IMR-90 (cell line): ENCODE measurements at regions not wholly inside any gene's neighbourhood (a gene's known extent, or its start where the extent isn't known, plus 50 kb on each side); places are given as distances from the start of the nearest gene placed in this dataset.

ENCODE experiments used
- ATAC-seq: fragments of 200-7000 bp; cut with Tn5 transposase; 2 replicates; pipeline ENCODE4 v1.9.1; 2020; ENCODE audit warnings: low read depth, mild to moderate bottlenecking, moderate library complexity
- BruUV-seq: library from RNA; stranded (reverse); fragments of 400-500 nt; replicated peaks from 2 replicates; lab custom pipeline; 2021; lab: Mats Ljungman, UMichigan
- CTCF ChIA-PET: fragments of 300-600 bp; formaldehyde crosslinking; extraction: SDS; loops from one replicate; lab custom pipeline; 2021; ENCODE audit warnings: antibody characterized with exemption; lab: Yijun Ruan, JAX
- POLR2A ChIA-PET: fragments of 300-600 bp; sonication (Branson Sonifier 250); formaldehyde crosslinking; loops from one replicate; lab custom pipeline; 2022; ENCODE audit warnings: antibody characterized with exemption; ENCODE audit not compliant: unreplicated experiment; lab: Charles Lee
- DNase-seq: peaks from one replicate; pipeline ENCODE4 v3.0.0; 2013
- H2AFZ ChIP-seq: replicated peaks from 2 replicates; pipeline ENCODE3; 2013; ENCODE audit warnings: low read length, mild to moderate bottlenecking; ENCODE audit not compliant: poor library complexity
- H2AK5ac ChIP-seq: 2 replicates; pipeline ENCODE4 v1.6.1; 2013; ENCODE audit warnings: low read depth, low read length, inconsistent platforms
- H2AK9ac ChIP-seq: replicated peaks from 2 replicates; pipeline ENCODE3; 2013; ENCODE audit warnings: mild to moderate bottlenecking, low read depth, low read length, moderate library complexity; ENCODE audit not compliant: poor library complexity
- H2BK120ac ChIP-seq: 2 replicates; pipeline ENCODE4 v1.6.1; 2013; ENCODE audit warnings: low read depth, low read length, inconsistent platforms
- H2BK15ac ChIP-seq: 3 replicates; pipeline ENCODE4 v1.6.1; 2013; ENCODE audit warnings: low read depth, low read length, inconsistent platforms
- H2BK20ac ChIP-seq: 2 replicates; pipeline ENCODE4 v1.6.1; 2013; ENCODE audit warnings: low read depth, mild to moderate bottlenecking, inconsistent platforms, low read length, moderate library complexity
- H2BK5ac ChIP-seq: 2 replicates; pipeline ENCODE4 v1.6.1; 2013; ENCODE audit warnings: mild to moderate bottlenecking, low read depth, low read length, inconsistent platforms; ENCODE audit not compliant: poor library complexity, severe bottlenecking
- H3K14ac ChIP-seq: replicated peaks from 2 replicates; pipeline ENCODE4 v1.6.1; 2013; ENCODE audit warnings: low read depth, low read length, inconsistent platforms
- H3K18ac ChIP-seq: 2 replicates; pipeline ENCODE4 v1.6.1; 2013; ENCODE audit warnings: low read depth, low read length, control low read depth
- H3K23ac ChIP-seq: 2 replicates; pipeline ENCODE4 v1.6.1; 2013; ENCODE audit warnings: low read depth, low read length, inconsistent platforms
- H3K27ac ChIP-seq: 2 replicates; pipeline ENCODE4 v1.5.1; 2013; ENCODE audit warnings: mild to moderate bottlenecking, control low read depth, low read length; ENCODE audit not compliant: insufficient read depth
- H3K27me3 ChIP-seq: 2 replicates; pipeline ENCODE4 v1.6.1; 2013; ENCODE audit warnings: low read length; ENCODE audit not compliant: control insufficient read depth, insufficient read depth
- H3K36me3 ChIP-seq: 2 replicates; pipeline ENCODE4 v1.6.1; 2013; ENCODE audit warnings: low read length, mixed read lengths; ENCODE audit not compliant: control insufficient read depth, insufficient read depth
- H3K4ac ChIP-seq: 2 replicates; pipeline ENCODE4 v1.6.1; 2013; ENCODE audit warnings: low read depth, low read length, inconsistent platforms
- H3K4me1 ChIP-seq: 2 replicates; pipeline ENCODE4 v1.6.1; 2013; ENCODE audit warnings: low read length, mixed read lengths; ENCODE audit not compliant: control insufficient read depth, insufficient read depth
- H3K4me2 ChIP-seq: 2 replicates; pipeline ENCODE4 v1.6.1; 2013; ENCODE audit warnings: low read depth, mild to moderate bottlenecking, control low read depth, low read length, moderate library complexity
- H3K4me3 ChIP-seq: 2 replicates; pipeline ENCODE4 v1.5.1; 2013; ENCODE audit warnings: low read depth, mild to moderate bottlenecking, control low read depth, low read length, moderate library complexity; ENCODE audit not compliant: insufficient read depth
- H3K56ac ChIP-seq: 2 replicates; pipeline ENCODE4 v1.6.1; 2013; ENCODE audit warnings: low read length, inconsistent platforms; ENCODE audit not compliant: insufficient read depth; ENCODE audit errors: extremely low read depth
- H3K79me1 ChIP-seq, 2 experiments: 2 replicates each; pipeline ENCODE4 v1.6.1; 2013; ENCODE audit warnings: low read length in 2 of 2, inconsistent platforms in 1 of 2, low read depth in 1 of 2
- H3K9ac ChIP-seq: 2 replicates; pipeline ENCODE4 v1.6.1; 2013; ENCODE audit warnings: low read depth, low read length, control low read depth
- H3K9me1 ChIP-seq: 2 replicates; pipeline ENCODE4 v1.6.1; 2013; ENCODE audit warnings: low read length, inconsistent platforms; ENCODE audit not compliant: insufficient read depth
- H3K9me3 ChIP-seq: 2 replicates; pipeline ENCODE4 v1.6.1; 2013; ENCODE audit warnings: low read length; ENCODE audit not compliant: control insufficient read depth, insufficient read depth
- H4K20me1 ChIP-seq: 2 replicates; pipeline ENCODE4 v1.6.1; 2013; ENCODE audit warnings: low read length, inconsistent platforms; ENCODE audit not compliant: insufficient read depth
- H4K5ac ChIP-seq: 2 replicates; pipeline ENCODE4 v1.6.1; 2013; ENCODE audit warnings: mild to moderate bottlenecking, low read depth, low read length, control low read depth
- H4K8ac ChIP-seq, 2 experiments: 2 replicates each; pipeline ENCODE4 v1.6.1; 2013; ENCODE audit warnings: low read depth in 2 of 2, low read length in 2 of 2, control low read depth in 1 of 2, inconsistent platforms in 1 of 2
- H4K91ac ChIP-seq: 2 replicates; pipeline ENCODE4 v1.6.1; 2013; ENCODE audit warnings: low read depth, low read length, inconsistent platforms; ENCODE audit not compliant: insufficient read depth
- CHD1 ChIP-seq: IDR thresholded peaks from 2 replicates; pipeline ENCODE4 v1.6.1; 2012; ENCODE audit warnings: low read depth, low read length, improper control_type of control experiment
- POLR2A ChIP-seq: IDR thresholded peaks from 2 replicates; pipeline ENCODE4 v1.6.1; 2012; ENCODE audit warnings: mild to moderate bottlenecking, low read depth, low read length
- SMC3 ChIP-seq: fragments of 150-350 bp; IDR thresholded peaks from 2 replicates; pipeline ENCODE4 v1.6.1; 2016; ENCODE audit warnings: low read depth, mild to moderate bottlenecking, antibody characterized with exemption, low read length, moderate library complexity
- WGBS, 2 experiments: methylation state at CpG; one replicate each; pipeline versions ENCODE4 v1.1.5 to v1.1.7; 2013; ENCODE audit warnings: missing lambda C conversion rate in 2 of 2; ENCODE audit not compliant: insufficient read length in 1 of 2; ENCODE audit errors: extremely low coverage in 2 of 2; 5-methylcytosine and 5-hydroxymethylcytosine counted together
- dilution Hi-C: fragments of 300-500 bp; cut with HindIII; formaldehyde crosslinking; loops from one replicate; pipeline ENCODE4 v1.14.3; 2018; ENCODE audit warnings: low sequenced_read_pairs; ENCODE audit not compliant: unreplicated experiment
- in situ Hi-C: fragments of 300-500 bp; cut with MboI; formaldehyde crosslinking; loops from 3 replicates; pipeline ENCODE4 v1.14.3; 2019; ENCODE audit warnings: low sequenced_read_pairs, inconsistent platforms, mixed read lengths
- intact Hi-C: fragments of 100-400 bp; cut with micrococcal nuclease; formaldehyde crosslinking; loops from 2 replicates; pipeline ENCODE4 v1.10.0; 2022
- TF ChIP-seq, protein P1 (sequence below): fragments of 150-350 bp; IDR thresholded peaks from 2 replicates; pipeline ENCODE4 v1.6.1; 2016; ENCODE audit warnings: low read depth, mild to moderate bottlenecking, low read length, moderate library complexity, borderline replicate concordance

DNA sequence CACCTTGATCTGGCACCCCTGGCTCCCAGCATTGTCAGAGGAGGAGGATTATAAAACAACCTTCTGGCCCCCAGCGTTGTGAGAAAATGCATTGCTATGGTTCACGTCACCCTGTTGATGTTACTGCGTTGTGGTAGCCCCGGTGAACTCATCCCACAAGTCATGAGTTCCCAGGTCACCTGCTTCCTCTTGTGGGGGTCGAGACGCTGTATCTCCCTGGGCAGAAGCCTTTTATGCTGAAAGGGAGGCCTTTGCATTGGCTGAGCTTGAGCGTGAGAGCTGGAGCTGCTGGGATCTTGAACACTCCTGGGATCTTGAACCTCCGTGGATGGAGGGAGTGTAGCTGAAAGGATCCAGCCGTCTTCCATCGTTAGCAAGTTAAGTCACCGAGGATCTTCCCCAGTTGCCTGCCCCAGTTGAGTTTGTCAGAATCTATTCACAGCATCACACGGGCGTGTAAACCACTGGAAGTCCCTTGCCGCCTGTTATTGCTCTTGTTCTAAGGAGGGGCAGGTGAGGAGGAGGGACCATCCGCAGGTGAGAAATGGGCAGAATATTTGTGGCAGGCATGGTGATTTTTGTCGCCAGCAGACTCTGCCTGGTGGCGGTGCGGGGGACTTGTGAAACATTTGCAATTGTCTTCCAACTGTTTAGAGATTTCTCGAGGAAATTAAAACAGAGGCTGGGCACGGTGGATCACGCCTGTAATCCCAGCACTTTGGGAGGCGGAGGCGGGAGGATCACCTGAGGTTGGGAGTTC lies 299.9 kb downstream of the ASMT start:
- no peak overlapping the region for H4K5ac ChIP-seq
- H3K36me3 ChIP-seq, result no peaks in the 10 kb centered on the region
- H2BK5ac ChIP-seq, result no peak overlapping the region
- no peak overlapping the region for H2AK9ac ChIP-seq
- no peak overlapping the region for H3K9ac ChIP-seq
- dilution Hi-C loops, result no loop called here
- no peak overlapping the region for H3K18ac ChIP-seq
- H3K4ac ChIP-seq, result no peak overlapping the region
- no TSS peak for BruUV-seq
- no peak overlapping the region for H3K4me2 ChIP-seq
- H2AK5ac ChIP-seq, result no peak overlapping the region
- H3K23ac ChIP-seq, result no peak overlapping the region
- POLR2A ChIA-PET, result no interaction called here
- no peak overlapping the region for H2BK120ac ChIP-seq
- peaks cover 9% of the 10 kb centered on the region; the same call in 1 of the 2 replicates for H3K9me3 ChIP-seq
- H3K27ac ChIP-seq, result no peak overlapping the region
- H2BK20ac ChIP-seq, result no peak overlapping the region
- H3K9me1 ChIP-seq, result no peaks in the 10 kb centered on the region
- no peak overlapping the region for H3K56ac ChIP-seq
- WGBS, 2 experiments, result 82% methylated on average over 6 of the region's 23 CpGs; no CpG with 5 or more reads in 1 of the 2 experiments
- H4K8ac ChIP-seq, result no peak overlapping the region
- no peak overlapping the region for H4K91ac ChIP-seq
- TF ChIP-seq POLR2A, result no peak
- TF ChIP-seq, protein P1, sequence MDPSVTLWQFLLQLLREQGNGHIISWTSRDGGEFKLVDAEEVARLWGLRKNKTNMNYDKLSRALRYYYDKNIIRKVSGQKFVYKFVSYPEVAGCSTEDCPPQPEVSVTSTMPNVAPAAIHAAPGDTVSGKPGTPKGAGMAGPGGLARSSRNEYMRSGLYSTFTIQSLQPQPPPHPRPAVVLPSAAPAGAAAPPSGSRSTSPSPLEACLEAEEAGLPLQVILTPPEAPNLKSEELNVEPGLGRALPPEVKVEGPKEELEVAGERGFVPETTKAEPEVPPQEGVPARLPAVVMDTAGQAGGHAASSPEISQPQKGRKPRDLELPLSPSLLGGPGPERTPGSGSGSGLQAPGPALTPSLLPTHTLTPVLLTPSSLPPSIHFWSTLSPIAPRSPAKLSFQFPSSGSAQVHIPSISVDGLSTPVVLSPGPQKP, result no peak
- TF ChIP-seq CHD1, result no peak
- TF ChIP-seq SMC3, result no peak
- in situ Hi-C loops, result no loop called here
- no peaks in the 10 kb centered on the region for H4K20me1 ChIP-seq
- H2AFZ ChIP-seq, result no peak overlapping the region
- H3K27me3 ChIP-seq, result no peaks in the 10 kb centered on the region
- H3K4me3 ChIP-seq, result no peak overlapping the region
- ATAC-seq, result no peak
- CTCF ChIA-PET, result no interaction called here
- no peak overlapping the region for H2BK15ac ChIP-seq
- no peaks in the 10 kb centered on the region for H3K4me1 ChIP-seq
- H3K79me1 ChIP-seq, result no peaks in the 10 kb centered on the region
- intact Hi-C loops, result no loop called here
- DNase-seq, result no peak
- no peak overlapping the region for H3K14ac ChIP-seq
